ENCODE measurements at regions not wholly inside any gene's neighbourhood (a gene's known extent, or its start where the extent isn't known, plus 50 kb on each side); places are given as distances from the start of the nearest gene placed in this dataset.

DNA sequence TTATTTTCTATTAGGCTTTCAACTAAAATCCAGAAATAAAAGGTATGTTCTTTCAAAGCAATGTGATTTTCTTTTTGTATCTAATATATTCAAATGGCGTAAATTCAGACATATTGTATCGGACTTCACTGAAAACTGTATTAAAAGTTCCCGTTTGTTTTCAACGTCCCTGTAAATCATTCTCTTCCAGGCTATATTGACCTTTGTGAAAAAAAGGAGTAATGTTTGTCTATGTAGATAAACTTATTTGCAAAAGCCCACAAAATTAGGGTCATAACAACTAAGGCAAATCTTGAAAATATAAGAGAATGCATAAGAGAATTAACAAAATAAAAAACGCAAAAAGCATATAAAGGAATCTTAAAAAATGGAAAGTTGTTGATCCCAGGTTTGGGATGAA lies 1492.4 kb downstream of the AACS start:
- Histone ChIP-seq H3K9me3 (ENCODE audit: control insufficient read depth, insufficient read depth, low read length) (peaks cover 21% of the 10 kb centered on the region), H3K27me3 (ENCODE audit: control insufficient read depth, insufficient read depth, low read length) (no peaks in the 10 kb centered on the region), H3K27ac (ENCODE audit: low read depth, low read length) (no peak overlapping the region), H3K4me3 (ENCODE audit: low read depth, low read length) (no peak overlapping the region)
- TF ChIP-seq, protein P1, sequence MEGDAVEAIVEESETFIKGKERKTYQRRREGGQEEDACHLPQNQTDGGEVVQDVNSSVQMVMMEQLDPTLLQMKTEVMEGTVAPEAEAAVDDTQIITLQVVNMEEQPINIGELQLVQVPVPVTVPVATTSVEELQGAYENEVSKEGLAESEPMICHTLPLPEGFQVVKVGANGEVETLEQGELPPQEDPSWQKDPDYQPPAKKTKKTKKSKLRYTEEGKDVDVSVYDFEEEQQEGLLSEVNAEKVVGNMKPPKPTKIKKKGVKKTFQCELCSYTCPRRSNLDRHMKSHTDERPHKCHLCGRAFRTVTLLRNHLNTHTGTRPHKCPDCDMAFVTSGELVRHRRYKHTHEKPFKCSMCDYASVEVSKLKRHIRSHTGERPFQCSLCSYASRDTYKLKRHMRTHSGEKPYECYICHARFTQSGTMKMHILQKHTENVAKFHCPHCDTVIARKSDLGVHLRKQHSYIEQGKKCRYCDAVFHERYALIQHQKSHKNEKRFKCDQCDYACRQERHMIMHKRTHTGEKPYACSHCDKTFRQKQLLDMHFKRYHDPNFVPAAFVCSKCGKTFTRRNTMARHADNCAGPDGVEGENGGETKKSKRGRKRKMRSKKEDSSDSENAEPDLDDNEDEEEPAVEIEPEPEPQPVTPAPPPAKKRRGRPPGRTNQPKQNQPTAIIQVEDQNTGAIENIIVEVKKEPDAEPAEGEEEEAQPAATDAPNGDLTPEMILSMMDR (IDR thresholded peaks at IDR 0.05; ENCODE audit: low read depth, low read length): no peak
- ChIA-PET CTCF (no interaction called here), POLR2A (no interaction called here)
- DNase-seq (ENCODE audit: low read depth, low spot score): no peak

- CTCF ChIA-PET: no interaction called here
- POLR2A ChIA-PET: no interaction called here
- Histone ChIP-seq H3K9me3 (ENCODE audit: control insufficient read depth, insufficient read depth, low read length) (peaks cover 20% of the 10 kb centered on the region), H3K4me3 (ENCODE audit: low read depth, low read length) (no peak overlapping the region), H3K27ac (ENCODE audit: low read depth, low read length) (no peak overlapping the region), H3K27me3 (ENCODE audit: control insufficient read depth, insufficient read depth, low read length) (no peaks in the 10 kb centered on the region)
- no peak for DNase-seq (ENCODE audit: low read depth, low spot score)
- TF ChIP-seq, protein P1 (IDR thresholded peaks at IDR 0.05; ENCODE audit: low read depth, low read length): no peak
These were observed 1493.0 kb downstream of the AACS start for GRCh38 chr12:126558219-126558618.

DNA sequence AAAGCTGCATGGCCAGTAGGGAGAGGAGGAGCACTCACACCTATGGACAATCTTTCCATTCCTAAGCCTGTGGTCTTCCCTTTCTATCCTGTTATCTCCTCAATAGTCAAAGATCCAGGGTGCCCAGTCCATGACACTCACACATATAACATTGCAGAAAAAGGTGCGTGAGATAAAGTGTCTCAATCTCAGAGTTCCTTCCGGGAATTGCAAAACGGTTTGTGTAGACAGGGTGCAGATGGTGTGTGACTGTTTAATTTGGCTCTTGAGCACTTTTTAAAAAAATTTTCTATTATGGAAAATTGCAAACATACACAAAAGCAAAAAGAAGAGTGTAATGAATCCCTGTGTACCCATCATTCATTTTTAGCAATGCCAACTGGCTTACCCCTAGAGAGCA lies 1493.6 kb downstream of the AACS start:
- H3K9me3 ChIP-seq (ENCODE audit: control insufficient read depth, insufficient read depth, low read length): peaks cover 15% of the 10 kb centered on the region
- POLR2A ChIA-PET: no interaction called here
- TF ChIP-seq, protein P1 (IDR thresholded peaks at IDR 0.05; ENCODE audit: low read depth, low read length): no peak
- CTCF ChIA-PET: no interaction called here
- H3K27ac ChIP-seq (ENCODE audit: low read depth, low read length): no peak overlapping the region
- no peaks in the 10 kb centered on the region for H3K27me3 ChIP-seq (ENCODE audit: control insufficient read depth, insufficient read depth, low read length)
- no peak for DNase-seq (ENCODE audit: low read depth, low spot score)
- no peak overlapping the region for H3K4me3 ChIP-seq (ENCODE audit: low read depth, low read length)

- Histone ChIP-seq H3K9me3 (ENCODE audit: control insufficient read depth, insufficient read depth, low read length) (peaks cover 11% of the 10 kb centered on the region), H3K27me3 (ENCODE audit: control insufficient read depth, insufficient read depth, low read length) (no peaks in the 10 kb centered on the region), H3K4me3 (ENCODE audit: low read depth, low read length) (no peak overlapping the region), H3K27ac (ENCODE audit: low read depth, low read length) (no peak overlapping the region)
- TF ChIP-seq, protein P1 (IDR thresholded peaks at IDR 0.05; ENCODE audit: low read depth, low read length): no peak
- DNase-seq (ENCODE audit: low read depth, low spot score): no peak
- ChIA-PET POLR2A (no interaction called here), CTCF (no interaction called here)
These were observed 1501.8 kb downstream of the AACS start for GRCh38 chr12:126567016-126567415.

- Histone ChIP-seq H3K4me3 (ENCODE audit: low read depth, low read length) (no peak overlapping the region), H3K9me3 (ENCODE audit: control insufficient read depth, insufficient read depth, low read length) (peaks cover 17% of the 10 kb centered on the region), H3K27ac (ENCODE audit: low read depth, low read length) (no peak overlapping the region), H3K27me3 (ENCODE audit: control insufficient read depth, insufficient read depth, low read length) (no peaks in the 10 kb centered on the region)
- no peak for DNase-seq (ENCODE audit: low read depth, low spot score)
- POLR2A ChIA-PET: no interaction called here
- CTCF ChIA-PET: no interaction called here
- TF ChIP-seq, protein P1 (IDR thresholded peaks at IDR 0.05; ENCODE audit: low read depth, low read length): no peak
These were observed 1504.5 kb downstream of the AACS start for GRCh38 chr12:126569706-126570105.
